Activated CD4-positive, alpha-beta T cell treated with anti-CD3 and anti-CD28 coated beads, Interleukin-2, amount 10 ng/mL, durations not matched to agents 24 days and 14 days (primary cell): ENCODE measurements at regions not wholly inside any gene's neighbourhood (a gene's known extent, or its start where the extent isn't known, plus 50 kb on each side); places are given as distances from the start of the nearest gene placed in this dataset.
A peak's percentile ranks its signal among the peaks of the same experiment; 100 is the strongest.

Source experiments
- DNase-seq: peaks from one replicate; pipeline ENCODE4 v3.0.0; 2022
- H3K27ac Mint-ChIP-seq: one replicate; pipeline ENCODE4 v1.8.0; 2022; ENCODE audit warnings: mild to moderate bottlenecking, mixed read lengths
- H3K27me3 Mint-ChIP-seq: one replicate; pipeline ENCODE4 v1.8.0; 2022; ENCODE audit warnings: mixed read lengths
- H3K36me3 Mint-ChIP-seq: one replicate; pipeline ENCODE4 v1.8.0; 2022; ENCODE audit warnings: low read depth, mild to moderate bottlenecking, mixed read lengths
- H3K4me1 Mint-ChIP-seq: one replicate; pipeline ENCODE4 v1.8.0; 2021; ENCODE audit warnings: mixed read lengths
- H3K4me3 Mint-ChIP-seq: one replicate; pipeline ENCODE4 v1.8.0; 2022; ENCODE audit warnings: mild to moderate bottlenecking, moderate library complexity, mixed read lengths
- H3K9me3 Mint-ChIP-seq: one replicate; pipeline ENCODE4 v1.8.0; 2021; ENCODE audit warnings: mixed read lengths
- intact Hi-C: fragments of 100-400 bp; cut with micrococcal nuclease; formaldehyde crosslinking; loops from one replicate; pipeline ENCODE4 v1.15.1; 2023

GRCh38 chr18:10378688-10379420, 75.6 kb upstream of the APCDD1 start:
- H3K4me3 Mint-ChIP-seq = no peak overlapping the region
- peaks cover 7% of the 10 kb centered on the region for H3K27me3 Mint-ChIP-seq
- H3K9me3 Mint-ChIP-seq = no peaks in the 10 kb centered on the region
- H3K4me1 Mint-ChIP-seq = peaks cover 2% of the 10 kb centered on the region
- H3K36me3 Mint-ChIP-seq = no peaks in the 10 kb centered on the region
- DNase-seq = peak; percentile 42
- intact Hi-C loops = no loop called here
- no peak overlapping the region for H3K27ac Mint-ChIP-seq

- H3K4me3 Mint-ChIP-seq = no peak overlapping the region
- peaks cover 2% of the 10 kb centered on the region for H3K4me1 Mint-ChIP-seq
- intact Hi-C loops = no loop called here
- peaks cover 8% of the 10 kb centered on the region for H3K27me3 Mint-ChIP-seq
- no peak for DNase-seq
- no peak overlapping the region for H3K27ac Mint-ChIP-seq
- H3K9me3 Mint-ChIP-seq = no peaks in the 10 kb centered on the region
- H3K36me3 Mint-ChIP-seq = no peaks in the 10 kb centered on the region
Measured at GRCh38 chr18:10379522-10379921, 74.9 kb upstream of the APCDD1 start.

GRCh38 chr18:10381516-10381915, 72.9 kb upstream of the APCDD1 start:
- peaks cover 2% of the 10 kb centered on the region for H3K4me1 Mint-ChIP-seq
- H3K4me3 Mint-ChIP-seq = no peak overlapping the region
- H3K9me3 Mint-ChIP-seq = no peaks in the 10 kb centered on the region
- intact Hi-C loops = no loop called here
- peaks cover 8% of the 10 kb centered on the region for H3K27me3 Mint-ChIP-seq
- no peak for DNase-seq
- no peak overlapping the region for H3K27ac Mint-ChIP-seq
- H3K36me3 Mint-ChIP-seq = no peaks in the 10 kb centered on the region

GRCh38 chr18:10381951-10382350, 72.5 kb upstream of the APCDD1 start:
- Mint-ChIP-seq H3K27ac (no peak overlapping the region), H3K9me3 (no peaks in the 10 kb centered on the region), H3K4me3 (no peak overlapping the region), H3K36me3 (no peaks in the 10 kb centered on the region), H3K4me1 (peaks cover 2% of the 10 kb centered on the region), H3K27me3 (peaks cover 11% of the 10 kb centered on the region)
- intact Hi-C loops = no loop called here
- DNase-seq = peak; percentile 11

- intact Hi-C loops = no loop called here
- Mint-ChIP-seq H3K27me3 (peaks cover 7% of the 10 kb centered on the region), H3K27ac (no peak overlapping the region), H3K4me1 (no peaks in the 10 kb centered on the region), H3K9me3 (no peaks in the 10 kb centered on the region), H3K36me3 (no peaks in the 10 kb centered on the region), H3K4me3 (no peak overlapping the region)
- DNase-seq = no peak
Measured at GRCh38 chr18:10386049-10386448, 68.4 kb upstream of the APCDD1 start.

- Mint-ChIP-seq H3K9me3 (no peaks in the 10 kb centered on the region), H3K4me1 (peaks cover 9% of the 10 kb centered on the region), H3K27ac (no peak overlapping the region), H3K4me3 (no peak overlapping the region), H3K27me3 (peaks cover 7% of the 10 kb centered on the region), H3K36me3 (no peaks in the 10 kb centered on the region)
- intact Hi-C loops = no loop called here
- DNase-seq = no peak
Measured at GRCh38 chr18:10386956-10387355, 67.5 kb upstream of the APCDD1 start.

DNA sequence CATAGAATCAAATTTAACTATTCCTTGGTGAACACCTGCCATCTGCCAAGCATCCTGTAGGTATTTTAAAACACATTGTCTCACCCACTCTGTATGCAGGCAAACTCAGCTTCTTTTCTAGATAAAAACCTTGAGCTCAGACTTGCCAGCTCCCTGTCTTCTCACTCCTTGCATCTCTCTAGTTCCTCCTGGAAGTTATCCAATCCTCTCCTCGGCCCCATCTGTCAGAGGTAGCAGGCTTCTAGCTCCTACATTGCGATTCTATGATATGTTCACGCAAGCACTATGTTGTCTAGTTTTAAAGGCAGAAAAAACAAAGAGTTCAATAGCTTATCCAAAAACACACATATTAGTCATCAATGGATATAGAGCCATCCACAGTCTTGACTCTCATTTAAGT, 67.0 kb upstream of the APCDD1 start:
- Mint-ChIP-seq H3K27me3 (peaks cover 6% of the 10 kb centered on the region), H3K36me3 (no peaks in the 10 kb centered on the region), H3K27ac (no peak overlapping the region), H3K9me3 (no peaks in the 10 kb centered on the region), H3K4me1 (peaks cover 10% of the 10 kb centered on the region), H3K4me3 (no peak overlapping the region)
- no peak for DNase-seq
- intact Hi-C loops = no loop called here

- no peaks in the 10 kb centered on the region for H3K9me3 Mint-ChIP-seq
- H3K27ac Mint-ChIP-seq = no peak overlapping the region
- H3K36me3 Mint-ChIP-seq = no peaks in the 10 kb centered on the region
- intact Hi-C loops = no loop called here
- H3K27me3 Mint-ChIP-seq = peaks cover 4% of the 10 kb centered on the region
- H3K4me1 Mint-ChIP-seq = peaks cover 10% of the 10 kb centered on the region
- no peak overlapping the region for H3K4me3 Mint-ChIP-seq
- no peak for DNase-seq
Measured at GRCh38 chr18:10388373-10388772, 66.1 kb upstream of the APCDD1 start.

GRCh38 chr18:10391506-10391905, 62.9 kb upstream of the APCDD1 start:
- H3K4me1 Mint-ChIP-seq = peaks cover 10% of the 10 kb centered on the region
- H3K9me3 Mint-ChIP-seq = no peaks in the 10 kb centered on the region
- peak overlapping the region; percentile 7 for H3K4me3 Mint-ChIP-seq
- peak overlapping the region; percentile 5 for H3K27ac Mint-ChIP-seq
- no peak for DNase-seq
- peaks cover 2% of the 10 kb centered on the region for H3K27me3 Mint-ChIP-seq
- no peaks in the 10 kb centered on the region for H3K36me3 Mint-ChIP-seq
- intact Hi-C loops = no loop called here

- no peak for DNase-seq
- Mint-ChIP-seq H3K9me3 (no peaks in the 10 kb centered on the region), H3K4me3 (no peak overlapping the region), H3K36me3 (no peaks in the 10 kb centered on the region), H3K27me3 (peaks cover 5% of the 10 kb centered on the region), H3K4me1 (peaks cover 1% of the 10 kb centered on the region), H3K27ac (no peak overlapping the region)
- intact Hi-C loops = no loop called here
Measured at GRCh38 chr18:10397004-10397403, 57.4 kb upstream of the APCDD1 start.

DNA sequence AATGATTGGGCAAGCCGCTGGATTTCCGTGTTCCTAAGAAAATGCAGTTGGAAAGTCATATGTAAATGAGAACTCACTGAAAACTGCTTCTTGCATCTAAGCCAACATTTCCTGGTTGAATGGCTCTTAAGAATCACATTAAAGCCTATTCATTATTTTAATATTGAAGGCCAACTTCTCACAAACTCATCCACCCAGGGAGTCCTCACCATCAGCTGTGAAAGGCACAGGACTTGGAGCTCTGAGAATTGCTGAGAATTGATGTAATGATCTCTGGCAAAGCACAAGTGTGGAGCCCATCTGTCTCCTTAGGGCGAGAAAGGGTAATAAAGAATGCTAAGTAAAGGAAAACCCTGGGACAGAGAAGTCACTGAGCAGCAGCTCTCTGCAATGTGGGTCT, 55.9 kb upstream of the APCDD1 start:
- H3K27ac Mint-ChIP-seq = no peak overlapping the region
- intact Hi-C loops = no loop called here
- no peak overlapping the region for H3K4me3 Mint-ChIP-seq
- no peaks in the 10 kb centered on the region for H3K36me3 Mint-ChIP-seq
- H3K4me1 Mint-ChIP-seq = no peaks in the 10 kb centered on the region
- DNase-seq = no peak
- peaks cover 5% of the 10 kb centered on the region for H3K27me3 Mint-ChIP-seq
- H3K9me3 Mint-ChIP-seq = no peaks in the 10 kb centered on the region

DNA sequence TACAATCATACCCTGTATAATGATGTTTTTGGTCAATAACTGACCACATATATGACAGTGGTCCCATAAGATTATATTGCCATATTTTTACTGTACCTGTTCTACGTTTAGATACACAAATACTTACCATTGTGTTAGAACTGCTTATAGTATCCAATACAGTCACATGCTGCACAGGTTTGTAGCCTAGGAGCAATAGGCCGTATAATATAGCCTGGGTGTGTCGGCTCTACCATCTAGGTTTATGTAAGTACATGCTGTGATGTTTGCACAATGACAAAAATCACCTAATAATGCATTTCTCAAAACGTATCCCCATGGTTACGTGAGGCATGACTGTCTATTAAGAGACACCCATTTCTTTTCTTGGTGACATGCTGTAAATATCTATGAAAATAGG, 55.0 kb upstream of the APCDD1 start:
- no peaks in the 10 kb centered on the region for H3K9me3 Mint-ChIP-seq
- H3K27ac Mint-ChIP-seq = no peak overlapping the region
- peaks cover 7% of the 10 kb centered on the region for H3K27me3 Mint-ChIP-seq
- intact Hi-C loops = no loop called here
- no peak for DNase-seq
- no peaks in the 10 kb centered on the region for H3K36me3 Mint-ChIP-seq
- no peaks in the 10 kb centered on the region for H3K4me1 Mint-ChIP-seq
- no peak overlapping the region for H3K4me3 Mint-ChIP-seq

DNA sequence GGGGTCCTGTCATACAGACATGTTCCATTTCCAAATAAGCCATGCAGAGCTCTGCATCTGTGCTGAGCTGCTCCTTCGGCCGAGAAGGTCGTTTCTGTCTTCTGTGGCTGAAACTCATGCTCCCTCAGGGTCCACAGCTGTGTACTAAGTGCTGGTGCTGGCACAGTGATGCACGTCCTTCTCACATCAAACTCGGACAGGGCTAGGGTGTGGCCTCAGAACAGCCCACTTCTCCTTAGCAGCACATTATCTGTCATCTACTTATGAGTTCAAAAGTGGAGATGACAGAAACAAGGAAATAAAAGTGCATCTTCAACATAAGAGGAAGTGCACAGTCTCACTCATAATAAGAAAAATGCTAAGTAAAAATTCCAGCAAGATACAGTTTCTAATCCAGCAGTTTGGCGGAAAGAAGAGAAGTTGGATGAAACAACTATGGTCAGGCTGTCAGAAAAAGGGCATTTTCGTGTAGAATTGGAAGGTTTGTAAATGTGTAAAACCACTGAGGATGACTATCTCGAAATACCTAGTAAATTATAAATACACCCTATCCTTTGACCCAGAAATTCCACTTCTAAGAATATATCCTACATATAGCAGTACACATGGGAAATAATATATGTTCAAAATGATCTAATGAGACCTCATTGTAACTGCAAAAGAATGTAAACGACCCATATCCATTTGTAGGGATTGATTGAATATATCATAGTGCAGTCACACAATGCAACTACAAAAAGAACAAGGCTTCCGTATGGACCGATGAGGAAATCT, 53.7 kb upstream of the APCDD1 start:
- Mint-ChIP-seq H3K36me3 (no peaks in the 10 kb centered on the region), H3K4me1 (no peaks in the 10 kb centered on the region), H3K27me3 (peaks cover 13% of the 10 kb centered on the region), H3K4me3 (no peak overlapping the region), H3K9me3 (no peaks in the 10 kb centered on the region), H3K27ac (no peak overlapping the region)
- intact Hi-C loops = no loop called here
- DNase-seq = no peak

DNA sequence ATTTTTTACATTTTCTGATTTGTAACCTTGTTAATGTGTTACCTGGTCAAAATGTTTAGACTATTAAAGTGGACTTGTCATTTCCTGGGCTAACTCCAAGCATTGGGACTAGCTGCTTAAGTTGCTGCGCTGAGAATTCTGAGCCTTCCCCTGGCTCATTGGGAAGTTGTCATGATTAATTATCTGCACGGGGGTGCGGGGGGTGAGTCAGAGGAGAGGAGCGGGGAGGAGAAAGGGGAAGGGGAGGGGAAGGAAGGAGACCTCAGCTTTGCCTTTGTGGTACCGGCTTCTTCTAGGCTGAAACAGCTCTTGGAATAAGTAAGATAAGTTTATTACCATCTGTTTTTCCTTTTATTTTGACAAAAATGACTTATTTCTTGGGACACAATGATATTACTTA, 52.9 kb upstream of the APCDD1 start:
- Mint-ChIP-seq H3K4me1 (no peaks in the 10 kb centered on the region), H3K9me3 (no peaks in the 10 kb centered on the region), H3K4me3 (no peak overlapping the region), H3K36me3 (no peaks in the 10 kb centered on the region), H3K27me3 (peaks cover 13% of the 10 kb centered on the region), H3K27ac (no peak overlapping the region)
- DNase-seq = no peak
- intact Hi-C loops = no loop called here
